ENCODE measurements at regions not wholly inside any gene's neighbourhood (a gene's known extent, or its start where the extent isn't known, plus 50 kb on each side); places are given as distances from the start of the nearest gene placed in this dataset.
A peak's percentile ranks its signal among the peaks of the same experiment; 100 is the strongest.

GRCh38 chr21:33984021-33984481 is 68.4 kb upstream of the ATP5PO start:
- Histone ChIP-seq H3K79me2 (replicated peaks; ENCODE audit: insufficient read depth) (no peaks in the 10 kb centered on the region), H4K20me1 (replicated peaks; ENCODE audit: insufficient read depth) (no peaks in the 10 kb centered on the region), H3K27ac (ENCODE audit: low read depth) (no peak overlapping the region), H3K9me2 (ENCODE audit: insufficient read depth) (no peaks in the 10 kb centered on the region), H3K4me2 (no peak overlapping the region), H3K4me1 (ENCODE audit: insufficient read depth) (peaks cover 6% of the 10 kb centered on the region), H2AFZ (peak overlapping the region; percentile 76; the same call in 1 of the 2 replicates), H3K4me3 (no peak overlapping the region), H3K27me3 (ENCODE audit: insufficient read depth) (no peaks in the 10 kb centered on the region), H3K36me3 (ENCODE audit: insufficient read depth) (no peaks in the 10 kb centered on the region), H3F3A (replicated peaks; ENCODE audit: low read depth) (no peaks in the 10 kb centered on the region)
- Mint-ChIP-seq H3K27ac (no peak overlapping the region), H3K36me3 (ENCODE audit: low read depth) (no peaks in the 10 kb centered on the region), H3K9me3 (no peaks in the 10 kb centered on the region; the same call in 2 of the 3 replicates), H3K4me1 (peaks cover 24% of the 10 kb centered on the region), H3K27me3 (ENCODE audit: insufficient read depth, low read depth, poor library complexity) (peaks cover 10% of the 10 kb centered on the region), H3K4me3 (no peak overlapping the region)
- DNase-seq (ENCODE audit: low spot score) (no peak), ATAC-seq (no peak)
- TF ChIP-seq EZH2 (IDR thresholded peaks at IDR 0.05; ENCODE audit: low read depth, unreplicated experiment) (no peak), NANOG (IDR thresholded peaks at IDR 0.05; ENCODE audit: borderline replicate concordance) (no peak), EZH2phosphoT487 (IDR thresholded peaks at IDR 0.05; ENCODE audit: unreplicated experiment) (no peak)

GRCh38 chr21:33981391-33982101 is 65.9 kb upstream of the ATP5PO start:
- H3K4me3 ChIP-seq: no peak overlapping the region
- DNase-seq (ENCODE audit: low spot score) (no peak), ATAC-seq (no peak)
- no peak overlapping the region for H3K4me2 ChIP-seq
- H3K36me3 ChIP-seq (ENCODE audit: insufficient read depth): no peaks in the 10 kb centered on the region
- no peak overlapping the region for H3K27ac ChIP-seq (ENCODE audit: low read depth)
- Mint-ChIP-seq H3K4me3 (no peak overlapping the region), H3K4me1 (peaks cover 23% of the 10 kb centered on the region), H3K36me3 (ENCODE audit: low read depth) (no peaks in the 10 kb centered on the region), H3K9me3 (no peaks in the 10 kb centered on the region; the same call in 2 of the 3 replicates), H3K27ac (no peak overlapping the region), H3K27me3 (ENCODE audit: insufficient read depth, low read depth, poor library complexity) (peaks cover 7% of the 10 kb centered on the region)
- H3F3A ChIP-seq (replicated peaks; ENCODE audit: low read depth): no peaks in the 10 kb centered on the region
- peaks cover 10% of the 10 kb centered on the region for H3K4me1 ChIP-seq (ENCODE audit: insufficient read depth)
- no peak overlapping the region for H2AFZ ChIP-seq
- no peaks in the 10 kb centered on the region for H3K27me3 ChIP-seq (ENCODE audit: insufficient read depth)
- no peaks in the 10 kb centered on the region for H3K79me2 ChIP-seq (replicated peaks; ENCODE audit: insufficient read depth)
- no peaks in the 10 kb centered on the region for H4K20me1 ChIP-seq (replicated peaks; ENCODE audit: insufficient read depth)
- H3K9me2 ChIP-seq (ENCODE audit: insufficient read depth): no peaks in the 10 kb centered on the region
- TF ChIP-seq POLR2AphosphoS5 (IDR thresholded peaks at IDR 0.05; ENCODE audit: low read depth) (no peak), JUNB (IDR thresholded peaks at IDR 0.05; ENCODE audit: unreplicated experiment) (no peak), CREB1 (CRISPR knock-in tag; IDR thresholded peaks at IDR 0.05; ENCODE audit: low read depth) (no peak), ZNF462 (CRISPR knock-in tag; IDR thresholded peaks at IDR 0.05) (no peak), ZNF114 (CRISPR knock-in tag; IDR thresholded peaks at IDR 0.05) (no peak), EZH2 (IDR thresholded peaks at IDR 0.05; ENCODE audit: low read depth, unreplicated experiment) (no peak), EZH2phosphoT487 (IDR thresholded peaks at IDR 0.05; ENCODE audit: unreplicated experiment) (no peak), ZNF331 (CRISPR knock-in tag; IDR thresholded peaks at IDR 0.05; ENCODE audit: low read depth) (no peak)
- TF ChIP-seq, protein P1, sequence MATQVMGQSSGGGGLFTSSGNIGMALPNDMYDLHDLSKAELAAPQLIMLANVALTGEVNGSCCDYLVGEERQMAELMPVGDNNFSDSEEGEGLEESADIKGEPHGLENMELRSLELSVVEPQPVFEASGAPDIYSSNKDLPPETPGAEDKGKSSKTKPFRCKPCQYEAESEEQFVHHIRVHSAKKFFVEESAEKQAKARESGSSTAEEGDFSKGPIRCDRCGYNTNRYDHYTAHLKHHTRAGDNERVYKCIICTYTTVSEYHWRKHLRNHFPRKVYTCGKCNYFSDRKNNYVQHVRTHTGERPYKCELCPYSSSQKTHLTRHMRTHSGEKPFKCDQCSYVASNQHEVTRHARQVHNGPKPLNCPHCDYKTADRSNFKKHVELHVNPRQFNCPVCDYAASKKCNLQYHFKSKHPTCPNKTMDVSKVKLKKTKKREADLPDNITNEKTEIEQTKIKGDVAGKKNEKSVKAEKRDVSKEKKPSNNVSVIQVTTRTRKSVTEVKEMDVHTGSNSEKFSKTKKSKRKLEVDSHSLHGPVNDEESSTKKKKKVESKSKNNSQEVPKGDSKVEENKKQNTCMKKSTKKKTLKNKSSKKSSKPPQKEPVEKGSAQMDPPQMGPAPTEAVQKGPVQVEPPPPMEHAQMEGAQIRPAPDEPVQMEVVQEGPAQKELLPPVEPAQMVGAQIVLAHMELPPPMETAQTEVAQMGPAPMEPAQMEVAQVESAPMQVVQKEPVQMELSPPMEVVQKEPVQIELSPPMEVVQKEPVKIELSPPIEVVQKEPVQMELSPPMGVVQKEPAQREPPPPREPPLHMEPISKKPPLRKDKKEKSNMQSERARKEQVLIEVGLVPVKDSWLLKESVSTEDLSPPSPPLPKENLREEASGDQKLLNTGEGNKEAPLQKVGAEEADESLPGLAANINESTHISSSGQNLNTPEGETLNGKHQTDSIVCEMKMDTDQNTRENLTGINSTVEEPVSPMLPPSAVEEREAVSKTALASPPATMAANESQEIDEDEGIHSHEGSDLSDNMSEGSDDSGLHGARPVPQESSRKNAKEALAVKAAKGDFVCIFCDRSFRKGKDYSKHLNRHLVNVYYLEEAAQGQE (IDR thresholded peaks at IDR 0.05; ENCODE audit: unreplicated experiment): no peak

All from GM23338 (cell line).